H9 (cell line): ENCODE measurements at regions not wholly inside any gene's neighbourhood (a gene's known extent, or its start where the extent isn't known, plus 50 kb on each side); places are given as distances from the start of the nearest gene placed in this dataset.

Source experiments
- DNase-seq: peaks from one replicate; pipeline ENCODE4 v3.0.0-alpha.2; 2017
- H2AFZ ChIP-seq: one replicate; pipeline ENCODE4 v1.6.1; 2013; ENCODE audit warnings: mild to moderate bottlenecking, low read length, control low read depth, moderate library complexity
- H2AK5ac ChIP-seq: 2 replicates; pipeline ENCODE4 v1.6.1; 2013; ENCODE audit warnings: low read length, control low read depth, mixed read lengths; ENCODE audit not compliant: insufficient read length
- H2BK120ac ChIP-seq: one replicate; pipeline ENCODE4 v1.6.1; 2013; ENCODE audit warnings: low read depth, mild to moderate bottlenecking, low read length, control low read depth, inconsistent platforms; ENCODE audit not compliant: poor library complexity, severe bottlenecking
- H2BK12ac ChIP-seq: 2 replicates; pipeline ENCODE4 v1.6.1; 2013; ENCODE audit warnings: low read length, control low read depth, mixed read lengths, low read depth; ENCODE audit not compliant: insufficient read length
- H2BK15ac ChIP-seq: 2 replicates; pipeline ENCODE4 v1.6.1; 2013; ENCODE audit warnings: low read depth, low read length, control low read depth
- H2BK20ac ChIP-seq: one replicate; pipeline ENCODE4 v1.6.1; 2013; ENCODE audit warnings: low read depth, mild to moderate bottlenecking, low read length, control low read depth, inconsistent platforms; ENCODE audit not compliant: poor library complexity, severe bottlenecking
- H2BK5ac ChIP-seq: 2 replicates; pipeline ENCODE4 v1.6.1; 2013; ENCODE audit warnings: low read length, control low read depth, mixed read lengths; ENCODE audit not compliant: insufficient read length
- H3K14ac ChIP-seq: 2 replicates; pipeline ENCODE4 v1.6.1; 2013; ENCODE audit warnings: low read length, control low read depth; ENCODE audit not compliant: insufficient read depth
- H3K18ac ChIP-seq: 2 replicates; pipeline ENCODE4 v1.6.1; 2013; ENCODE audit warnings: low read depth, mild to moderate bottlenecking, mixed read lengths, low read length, control low read depth; ENCODE audit not compliant: insufficient read length
- H3K23ac ChIP-seq: 2 replicates; pipeline ENCODE4 v1.6.1; 2013; ENCODE audit warnings: low read length, control low read depth, mixed read lengths, low read depth; ENCODE audit not compliant: insufficient read length
- H3K23me2 ChIP-seq: 2 replicates; pipeline ENCODE4 v1.6.1; 2013; ENCODE audit warnings: low read depth, mild to moderate bottlenecking, mixed read lengths, low read length, control low read depth; ENCODE audit not compliant: insufficient read length, poor library complexity, severe bottlenecking
- H3K27ac ChIP-seq: 2 replicates; pipeline ENCODE4 v1.5.1; 2013; ENCODE audit warnings: low read length, control low read depth, mixed read lengths, low read depth; ENCODE audit not compliant: insufficient read length
- H3K27me3 ChIP-seq: 2 replicates; pipeline ENCODE4 v1.6.1; 2013; ENCODE audit warnings: low read length, control low read depth, inconsistent platforms; ENCODE audit not compliant: insufficient read depth
- H3K4ac ChIP-seq: 2 replicates; pipeline ENCODE4 v1.6.1; 2013; ENCODE audit warnings: low read depth, mild to moderate bottlenecking, control low read depth, inconsistent platforms, low read length, moderate library complexity
- H3K4me1 ChIP-seq: 2 replicates; pipeline ENCODE4 v1.6.1; 2013; ENCODE audit warnings: low read length, control low read depth, inconsistent platforms; ENCODE audit not compliant: insufficient read depth
- H3K4me2 ChIP-seq: 2 replicates; pipeline ENCODE4 v1.6.1; 2013; ENCODE audit warnings: low read length, control low read depth, mixed read lengths; ENCODE audit not compliant: insufficient read length, insufficient read depth
- H3K56ac ChIP-seq: 2 replicates; pipeline ENCODE4 v1.6.1; 2013; ENCODE audit warnings: low read depth, mild to moderate bottlenecking, mixed read lengths, low read length, control low read depth; ENCODE audit not compliant: insufficient read length
- H3K79me1 ChIP-seq: 2 replicates; pipeline ENCODE4 v1.6.1; 2013; ENCODE audit warnings: low read depth, mild to moderate bottlenecking, moderate library complexity, low read length, control low read depth, inconsistent platforms; ENCODE audit not compliant: insufficient read depth, poor library complexity, severe bottlenecking
- H3K79me2 ChIP-seq: 2 replicates; pipeline ENCODE4 v1.6.1; 2013; ENCODE audit warnings: low read length, control low read depth, inconsistent platforms; ENCODE audit not compliant: insufficient read depth
- H3K9ac ChIP-seq: 2 replicates; pipeline ENCODE4 v1.6.1; 2013; ENCODE audit warnings: low read length, control low read depth, mixed read lengths; ENCODE audit not compliant: insufficient read length; ENCODE audit errors: extremely low read depth
- H3K9me3 ChIP-seq: one replicate; pipeline ENCODE4 v1.6.1; 2013; ENCODE audit warnings: low read depth, low read length, inconsistent platforms; ENCODE audit not compliant: control insufficient read depth
- H3T11ph ChIP-seq: one replicate; pipeline ENCODE4 v1.6.1; 2013; ENCODE audit warnings: mild to moderate bottlenecking, low read length, control low read depth, inconsistent platforms
- H4K20me1 ChIP-seq: one replicate; pipeline ENCODE4 v1.6.1; 2013; ENCODE audit not compliant: control insufficient read depth, insufficient read length, insufficient read depth
- H4K5ac ChIP-seq: 2 replicates; pipeline ENCODE4 v1.6.1; 2013; ENCODE audit warnings: low read depth, mild to moderate bottlenecking, mixed read lengths, low read length, control low read depth; ENCODE audit not compliant: insufficient read length
- H4K8ac ChIP-seq: replicated peaks from 2 replicates; pipeline ENCODE4 v1.6.1; 2013; ENCODE audit warnings: low read length, control low read depth, mixed read lengths, low read depth; ENCODE audit not compliant: insufficient read length
- H4K91ac ChIP-seq: 2 replicates; pipeline ENCODE4 v1.6.1; 2013; ENCODE audit warnings: low read depth, mild to moderate bottlenecking, moderate library complexity, mixed read lengths, low read length, control low read depth; ENCODE audit not compliant: insufficient read length
- H3K27ac Mint-ChIP-seq, 3 experiments: 2 replicates in 2 of 3; 3 replicates in 1 of 3; pipeline ENCODE4 v1.8.0; 2020 to 2021; ENCODE audit warnings: mixed read lengths in 3 of 3, mild to moderate bottlenecking in 1 of 3, moderate library complexity in 1 of 3
- H3K27me3 Mint-ChIP-seq: 2 replicates; pipeline ENCODE4 v1.8.0; 2021; ENCODE audit warnings: low read depth, mild to moderate bottlenecking, moderate library complexity, mixed read lengths
- H3K36me3 Mint-ChIP-seq, 3 experiments: 2 replicates in 2 of 3; 3 replicates in 1 of 3; pipeline ENCODE4 v1.8.0; 2020 to 2021; ENCODE audit warnings: low read depth in 3 of 3, mixed read lengths in 3 of 3; ENCODE audit not compliant: insufficient read depth in 1 of 3
- H3K4me1 Mint-ChIP-seq, 2 experiments: 2 replicates each; pipeline ENCODE4 v1.8.0; 2020; ENCODE audit warnings: mixed read lengths in 2 of 2
- H3K4me3 Mint-ChIP-seq, 2 experiments: 2 replicates in 1 of 2; 3 replicates in 1 of 2; pipeline ENCODE4 v1.8.0; 2020 to 2021; ENCODE audit warnings: mild to moderate bottlenecking in 2 of 2, mixed read lengths in 2 of 2, moderate library complexity in 1 of 2
- H3K9me3 Mint-ChIP-seq, 2 experiments: 2 replicates in 1 of 2; 3 replicates in 1 of 2; pipeline ENCODE4 v1.8.0; 2020; ENCODE audit warnings: mild to moderate bottlenecking in 2 of 2, mixed read lengths in 2 of 2, moderate library complexity in 1 of 2
- CTCF ChIP-seq: fragments of 200-600 bp; sonication (generic); conservative IDR thresholded peaks from 3 replicates; pipeline ENCODE4 v1.8.0; 2021; ENCODE audit warnings: antibody characterized with exemption, mild to moderate bottlenecking
- WGBS: extraction: QIAGEN DNeasy Blood & Tissue Kit; methylation state at CpG from one replicate; pipeline ENCODE4 v1.1.7; 2013; ENCODE audit warnings: missing lambda C conversion rate, low lambda C conversion rate, mixed read lengths; ENCODE audit not compliant: insufficient read length; ENCODE audit errors: extremely low coverage; 5-methylcytosine and 5-hydroxymethylcytosine counted together

- Histone ChIP-seq H3K23ac (no peak overlapping the region), H3K27ac (no peak overlapping the region), H4K91ac (no peak overlapping the region), H4K8ac (no peak overlapping the region), H3K9ac (no peak overlapping the region), H2AK5ac (no peak overlapping the region), H3K23me2 (peaks cover 2% of the 10 kb centered on the region), H3K9me3 (no peaks in the 10 kb centered on the region), H2BK5ac (no peak overlapping the region), H2BK20ac (no peak overlapping the region), H3K79me2 (no peaks in the 10 kb centered on the region), H3K27me3 (no peaks in the 10 kb centered on the region), H2BK15ac (no peak overlapping the region), H3K14ac (no peak overlapping the region), H2AFZ (no peak overlapping the region), H3K4me2 (no peak overlapping the region), H3K4me1 (no peaks in the 10 kb centered on the region; the same call in 1 of the 2 replicates), H3T11ph (no peak overlapping the region), H3K18ac (no peak overlapping the region), H4K5ac (no peak overlapping the region), H3K4ac (no peak overlapping the region), H3K79me1 (no peaks in the 10 kb centered on the region), H2BK12ac (no peak overlapping the region), H3K56ac (no peak overlapping the region), H4K20me1 (no peaks in the 10 kb centered on the region), H2BK120ac (no peak overlapping the region)
- no peak overlapping the region; a peak in 1 of 7 replicates for H3K27ac Mint-ChIP-seq
- H3K27me3 Mint-ChIP-seq, result no peaks in the 10 kb centered on the region; the same call in 1 of the 2 replicates
- peaks cover 0 to 4% (median 0%) of the 10 kb centered on the region in 3 experiments; a peak in 1 of 7 replicates for H3K36me3 Mint-ChIP-seq
- peaks cover 0 to 8% of the 10 kb centered on the region in 2 experiments; a peak in 2 of 5 replicates for H3K9me3 Mint-ChIP-seq
- H3K4me3 Mint-ChIP-seq, result no peak overlapping the region
- H3K4me1 Mint-ChIP-seq, result peaks cover 6% of the 10 kb centered on the region in 2 experiments
- DNase-seq, result no peak
- whole genome bisulfite sequencing, result no CpG with 5 or more reads among the region's 4 CpGs
- TF ChIP-seq CTCF, result no peak
Observed at GRCh38 chr16:25546791-25547190, 145.0 kb upstream of the HS3ST4 start.
